NT2/D1 (cell line): ENCODE measurements at regions not wholly inside any gene's neighbourhood (a gene's known extent, or its start where the extent isn't known, plus 50 kb on each side); places are given as distances from the start of the nearest gene placed in this dataset.

ENCODE experiments used
- YY1 ChIP-seq: IDR thresholded peaks from 2 replicates; pipeline ENCODE4 v1.6.1; 2011; ENCODE audit not compliant: insufficient read length, insufficient read depth
- ZNF274 ChIP-seq: IDR thresholded peaks from 2 replicates; pipeline ENCODE4 v1.6.1; 2011; ENCODE audit warnings: mild to moderate bottlenecking, low read depth, low read length

- TF ChIP-seq ZNF274 (no peak), YY1 (no peak)
These were observed 108.7 kb upstream of the ATL2 start for GRCh38 chr2:38485734-38486133.
